ENCODE measurements at regions not wholly inside any gene's neighbourhood (a gene's known extent, or its start where the extent isn't known, plus 50 kb on each side); places are given as distances from the start of the nearest gene placed in this dataset.

- Histone ChIP-seq H3K79me2 (ENCODE audit: control insufficient read depth in 1 of 2, insufficient read depth in 2 of 2, low read length in 2 of 2) (no peaks in the 10 kb centered on the region), H3K9ac (replicated peaks in 1 of 4; ENCODE audit: extremely low read depth in 1 of 4, low read depth in 3 of 4, low read length in 3 of 4) (no peak overlapping the region), H3K4ac (replicated peaks; ENCODE audit: insufficient read length, low read depth, low read length) (no peak overlapping the region), H3K27ac (ENCODE audit: low read depth, low read length) (no peak overlapping the region), H3K79me1 (ENCODE audit: low read depth, low read length) (no peaks in the 10 kb centered on the region), H3K4me3 (ENCODE audit: extremely low read depth in 1 of 4, insufficient read depth in 2 of 4, low read depth in 3 of 4, low read length in 4 of 4) (no peak overlapping the region), H4K8ac (ENCODE audit: extremely low read depth, insufficient read depth, low read length) (no peak overlapping the region), H2BK120ac (replicated peaks; ENCODE audit: low read depth, low read length) (no peak overlapping the region), H3K56ac (replicated peaks; ENCODE audit: insufficient read length, low read depth, low read length) (no peak overlapping the region), H4K20me1 (replicated peaks in 1 of 2; ENCODE audit: control insufficient read depth in 1 of 2, insufficient read depth in 2 of 2, low read length in 2 of 2) (no peaks in the 10 kb centered on the region), H3K23me2 (ENCODE audit: low read depth, low read length) (no peaks in the 10 kb centered on the region), H3K9me3 (ENCODE audit: insufficient read depth in 2 of 2, low read depth in 1 of 2, low read length in 1 of 2) (no peaks in the 10 kb centered on the region), H2AK5ac (ENCODE audit: low read depth, low read length) (no peak overlapping the region), H2BK20ac (ENCODE audit: low read length) (no peak overlapping the region), H3K27me3 (replicated peaks in 1 of 4; ENCODE audit: control insufficient read depth in 3 of 4, extremely low read depth in 1 of 4, insufficient read depth in 3 of 4, low read length in 3 of 4) (no peaks in the 10 kb centered on the region), H4K91ac (replicated peaks; ENCODE audit: insufficient read length, low read length) (no peak overlapping the region), H4K5ac (ENCODE audit: insufficient read length, low read depth, low read length) (no peak overlapping the region), H2BK12ac (ENCODE audit: low read depth, low read length) (no peak overlapping the region), H3K4me1 (replicated peaks in 1 of 4; ENCODE audit: control insufficient read depth in 3 of 4, insufficient read depth in 4 of 4, low read length in 3 of 4) (peaks cover 2 to 9% (median 6%) of the 10 kb centered on the region in 4 experiments; a peak in 6 of 7 replicates), H3K14ac (ENCODE audit: insufficient read length) (no peak overlapping the region), H3K36me3 (ENCODE audit: control insufficient read depth in 2 of 4, insufficient read depth in 4 of 4, low read length in 3 of 4) (peaks cover 0 to 6% (median 0%) of the 10 kb centered on the region in 4 experiments; a peak in 2 of 8 replicates), H2BK15ac (ENCODE audit: low read length) (no peak overlapping the region), H3K4me2 (ENCODE audit: insufficient read depth in 1 of 2, low read depth in 2 of 2, low read length in 2 of 2) (no peak overlapping the region), H3K23ac (ENCODE audit: insufficient read length) (no peak overlapping the region), H2BK5ac (ENCODE audit: low read depth, low read length) (no peak overlapping the region), H2AFZ (ENCODE audit: low read length) (no peak overlapping the region), H3K18ac (ENCODE audit: extremely low read depth, low read length) (no peak overlapping the region)
- FAIRE-seq, result peak; percentile 13
- WGBS, 2 experiments (ENCODE audit: extremely low coverage in 1 of 2, insufficient coverage in 1 of 2, insufficient read length in 1 of 2, insufficient replicate concordance in 2 of 2, low coverage in 1 of 2, low lambda C conversion rate in 2 of 2, missing lambda C conversion rate in 1 of 2), result 90% methylated on average over 3 of the region's 3 CpGs; no CpG with 5 or more reads in 1 of the 2 experiments
- POLR2A ChIA-PET (ENCODE audit: partially characterized antibody), result interaction anchor here (0.8 kb wide), 1 partner anchor 8 kb away, joined by 3 read pairs; no protein-coding TSS in a partner anchor
- CTCF ChIA-PET (ENCODE audit: partially characterized antibody), result interaction anchor here (1.1 to 2.6 kb wide), 3 partner anchors 28 to 65 kb away, joined by 3 to 10 read pairs (median 5); no protein-coding TSS in a partner anchor
- no peak for DNase-seq (ENCODE audit: low read depth in 1 of 2, low spot score in 2 of 2)
- TF ChIP-seq HDAC2 (IDR thresholded peaks at IDR 0.05; ENCODE audit: borderline replicate concordance in 1 of 2, low read depth in 2 of 2, low read length in 2 of 2) (no peak), HDAC6 (IDR thresholded peaks at IDR 0.05; ENCODE audit: low read depth, low read length) (no peak), TCF12 (IDR thresholded peaks at IDR 0.05; ENCODE audit: low read depth, low read length) (no peak), CHD1 (IDR thresholded peaks at IDR 0.05; ENCODE audit: low read depth, low read length) (no peak), TAF1 (IDR thresholded peaks at IDR 0.05; ENCODE audit: low read depth, low read length) (no peak), MAFK (IDR thresholded peaks at IDR 0.05; ENCODE audit: low read depth, low read length) (no peak), CBX5 (IDR thresholded peaks at IDR 0.05; ENCODE audit: low read depth, low read length) (no peak), POLR2AphosphoS5 (IDR thresholded peaks at IDR 0.05; ENCODE audit: low read depth, low read length) (no peak), EP300 (IDR thresholded peaks at IDR 0.05; ENCODE audit: borderline replicate concordance in 1 of 2, low read depth in 2 of 2, low read length in 2 of 2) (no peak), SP1 (IDR thresholded peaks at IDR 0.05; ENCODE audit: low read depth, low read length) (no peak), RFX5 (IDR thresholded peaks at IDR 0.05; ENCODE audit: borderline replicate concordance, low read depth, low read length) (no peak), SP2 (IDR thresholded peaks at IDR 0.05; ENCODE audit: low read length) (no peak), TAF7 (optimal IDR thresholded peaks at IDR 0.05; ENCODE audit: borderline replicate concordance, low read depth, low read length) (no peak), RAD21 (IDR thresholded peaks at IDR 0.05 in 1 of 2, conservative IDR thresholded peaks at IDR 0.05 in 1 of 2; ENCODE audit: low read depth in 2 of 2, low read length in 2 of 2) (no peak), FOSL1 (IDR thresholded peaks at IDR 0.05; ENCODE audit: insufficient read depth, low read depth, low read length) (no peak)
These were observed 149.7 kb upstream of the SYNPR start for GRCh38 chr3:63128380-63128779.
